CD4-positive, alpha-beta T cell treated with Interleukin-1 beta for 1 hour (primary cell): ENCODE measurements at regions not wholly inside any gene's neighbourhood (a gene's known extent, or its start where the extent isn't known, plus 50 kb on each side); places are given as distances from the start of the nearest gene placed in this dataset.
"Not testable (repeated sequence)": the region's sequence is repeated elsewhere in the genome, so short reads cannot be mapped to it uniquely, and the experiment has no call there.

Experiments
- DNase-seq, 2 donors: peaks; one replicate each; pipeline ENCODE4 v3.0.0-alpha.2; 2020 to 2022

GRCh38 chr6:109253366-109253765 is 128.9 kb downstream of the CD164 start:
- DNase-seq: no peak

GRCh38 chr6:109252261-109253041 is 129.8 kb downstream of the CD164 start:
- no peak for DNase-seq

GRCh38 chr6:109251839-109252238 is 130.4 kb downstream of the CD164 start:
- no peak for DNase-seq

GRCh38 chr6:109250544-109251156 is 131.6 kb downstream of the CD164 start:
- not testable (repeated sequence) for DNase-seq

GRCh38 chr6:109243863-109244825 is 138.1 kb downstream of the CD164 start:
- no peak for DNase-seq

GRCh38 chr6:109242925-109243324 is 139.3 kb downstream of the CD164 start:
- no peak for DNase-seq

- DNase-seq: no peak
Measured at GRCh38 chr6:109242029-109242428, 140.2 kb downstream of the CD164 start.

- no peak for DNase-seq
Measured at GRCh38 chr6:109241199-109241598, 141.1 kb downstream of the CD164 start.

- no peak for DNase-seq
Measured at GRCh38 chr6:109240370-109241084, 141.7 kb downstream of the CD164 start.

GRCh38 chr6:109239651-109240321 is 142.5 kb downstream of the CD164 start:
- DNase-seq: no peak

GRCh38 chr6:109239160-109239559 is 143.1 kb downstream of the CD164 start:
- DNase-seq: peak in 1 of 2 donors; percentile 7

GRCh38 chr6:109238396-109238795 is 143.1 kb downstream of the CEP57L1 start:
- no peak for DNase-seq

- DNase-seq: no peak
Measured at GRCh38 chr6:109237986-109238329, 142.7 kb downstream of the CEP57L1 start.

- DNase-seq: peak in 1 of 2 donors; percentile 11
Measured at GRCh38 chr6:109237077-109237985, 142.0 kb downstream of the CEP57L1 start.

- DNase-seq: peak in 1 of 2 donors; percentile 24
Measured at GRCh38 chr6:109236115-109237076, 141.1 kb downstream of the CEP57L1 start.

- DNase-seq: no peak
Measured at GRCh38 chr6:109235481-109236038, 140.3 kb downstream of the CEP57L1 start.

GRCh38 chr6:109230453-109230852 is 135.1 kb downstream of the CEP57L1 start:
- DNase-seq: no peak

- no peak for DNase-seq
Measured at GRCh38 chr6:109229536-109229935, 134.2 kb downstream of the CEP57L1 start.

GRCh38 chr6:109227646-109228045 is 132.3 kb downstream of the CEP57L1 start:
- DNase-seq: no peak
